B cell (primary cell): ENCODE measurements at regions not wholly inside any gene's neighbourhood (a gene's known extent, or its start where the extent isn't known, plus 50 kb on each side); places are given as distances from the start of the nearest gene placed in this dataset.

Experiments
- ATAC-seq: fragments of 200-7000 bp; cut with Tn5 transposase; one replicate; pipeline ENCODE4 v1.10.0; 2021; ENCODE audit warnings: low read depth, mild to moderate bottlenecking, moderate number of reproducible peaks, moderate library complexity
- CTCF ChIA-PET: fragments of 350-600 bp; sonication (Branson Sonifier 250); formaldehyde crosslinking; loops from one replicate; lab custom pipeline; 2021; ENCODE audit warnings: antibody characterized with exemption, inconsistent platforms; lab: Charles Lee
- POLR2A ChIA-PET: fragments of 350-600 bp; sonication (Branson Sonifier 250); formaldehyde crosslinking; loops from one replicate; lab custom pipeline; 2021; ENCODE audit warnings: antibody characterized with exemption; lab: Charles Lee
- DNase-seq: peaks from one replicate; pipeline ENCODE4 v3.0.0; 2013
- H2AFZ ChIP-seq: 2 replicates; pipeline ENCODE4 v1.6.1; 2012; ENCODE audit warnings: mild to moderate bottlenecking, low read depth, low read length; ENCODE audit not compliant: insufficient read depth, poor library complexity, severe bottlenecking
- H3K27ac ChIP-seq, 2 donors: 1 replicate in 1 of 2; 2 replicates in 1 of 2; pipeline ENCODE4 v1.5.1; 2012 to 2013; ENCODE audit warnings: low read length in 2 of 2, mild to moderate bottlenecking in 2 of 2, moderate library complexity in 1 of 2
- H3K27me3 ChIP-seq, 4 experiments: fragments of 200-600 bp in 1 of 4; sonication (generic) in 1 of 4; replicated peaks in 1 of 4; 1 replicate in 2 of 4; 2 replicates in 2 of 4; pipeline versions ENCODE4 v1.6.1 to v1.7.0; 2013 to 2016; ENCODE audit warnings: low read length in 3 of 4, mild to moderate bottlenecking in 2 of 4, mixed read lengths in 1 of 4, moderate library complexity in 1 of 4; ENCODE audit not compliant: insufficient read depth in 4 of 4, control insufficient read depth in 3 of 4; ENCODE audit errors: control extremely low read depth in 1 of 4
- H3K36me3 ChIP-seq, 2 experiments: replicated peaks in 1 of 2; 1 replicate in 1 of 2; 2 replicates in 1 of 2; pipeline versions ENCODE4 v1.6.1 to v1.7.1; 2013; ENCODE audit warnings: low read length in 1 of 2; ENCODE audit not compliant: insufficient read depth in 2 of 2, control insufficient read depth in 1 of 2; ENCODE audit errors: control extremely low read depth in 1 of 2, extremely low read depth in 1 of 2
- H3K4me1 ChIP-seq, 2 donors: fragments of 200-600 bp in 1 of 2; sonication (generic) in 1 of 2; 1 replicate in 1 of 2; 2 replicates in 1 of 2; pipeline versions ENCODE4 v1.5.1 to v1.6.1; 2013 to 2017; ENCODE audit warnings: low read length in 2 of 2; ENCODE audit not compliant: control insufficient read depth in 2 of 2, insufficient read depth in 2 of 2
- H3K4me2 ChIP-seq: replicated peaks from 2 replicates; pipeline ENCODE3; 2012; ENCODE audit warnings: mild to moderate bottlenecking, low read depth, low read length; ENCODE audit not compliant: poor library complexity, severe bottlenecking
- H3K4me3 ChIP-seq, 5 experiments: fragments of 200-600 bp in 1 of 5; sonication (generic) in 1 of 5; 1 replicate in 3 of 5; 2 replicates in 2 of 5; pipeline versions ENCODE4 v1.5.1 to v1.7.0; 2011 to 2016; ENCODE audit warnings: low read length in 4 of 5, mild to moderate bottlenecking in 4 of 5, low read depth in 2 of 5, control low read depth in 1 of 5, moderate library complexity in 1 of 5; ENCODE audit not compliant: insufficient read depth in 1 of 5; ENCODE audit errors: control extremely low read depth in 1 of 5, extremely low read depth in 1 of 5
- H3K79me2 ChIP-seq: fragments of 200-600 bp; sonication (generic); one replicate; pipeline ENCODE4 v1.6.0; 2016; ENCODE audit warnings: low read length; ENCODE audit not compliant: control insufficient read depth, insufficient read depth
- H3K9ac ChIP-seq: fragments of 200-600 bp; sonication (generic); 2 replicates; pipeline ENCODE4 v1.6.1; 2017; ENCODE audit warnings: mild to moderate bottlenecking, low read length, moderate library complexity
- H3K9me3 ChIP-seq, 3 donors: one replicate each; pipeline versions ENCODE4 v1.6.1 to v1.7.1; 2013; ENCODE audit warnings: low read length in 2 of 3; ENCODE audit not compliant: control insufficient read depth in 2 of 3, insufficient read depth in 1 of 3; ENCODE audit errors: control extremely low read depth in 1 of 3
- H4K20me1 ChIP-seq: 2 replicates; pipeline ENCODE4 v1.6.0; 2012; ENCODE audit warnings: mild to moderate bottlenecking, low read length; ENCODE audit not compliant: insufficient read depth, control insufficient read depth, poor library complexity, severe bottlenecking
- H3K27ac Mint-ChIP-seq: one replicate; pipeline ENCODE4 v1.8.0; 2021; ENCODE audit warnings: mixed read lengths
- H3K27me3 Mint-ChIP-seq: one replicate; pipeline ENCODE4 v1.8.0; 2021; ENCODE audit warnings: mixed read lengths
- H3K4me1 Mint-ChIP-seq: one replicate; pipeline ENCODE4 v1.8.0; 2021; ENCODE audit warnings: mixed read lengths
- H3K4me3 Mint-ChIP-seq: one replicate; pipeline ENCODE4 v1.8.0; 2021; ENCODE audit warnings: mixed read lengths
- H3K9me3 Mint-ChIP-seq: one replicate; pipeline ENCODE4 v1.8.0; 2022; ENCODE audit warnings: mixed read lengths; ENCODE audit not compliant: insufficient read depth
- CTCF ChIP-seq: fragments of 200-600 bp; IDR thresholded peaks from one replicate; pipeline ENCODE4 v1.8.0; 2022; ENCODE audit warnings: antibody characterized with exemption, mild to moderate bottlenecking
- EZH2 ChIP-seq: IDR thresholded peaks from 2 replicates; pipeline ENCODE4 v1.6.1; 2012; ENCODE audit warnings: borderline replicate concordance, low read depth, mild to moderate bottlenecking, moderate library complexity, low read length; ENCODE audit not compliant: insufficient read depth, poor library complexity, severe bottlenecking
- WGBS: methylation state at CpG from one replicate; pipeline ENCODE4 v1.1.5; 2013; ENCODE audit warnings: missing lambda C conversion rate; ENCODE audit not compliant: insufficient coverage; 5-methylcytosine and 5-hydroxymethylcytosine counted together
- intact Hi-C: fragments of 100-400 bp; cut with micrococcal nuclease; formaldehyde crosslinking; loops from one replicate; pipeline ENCODE4 v1.10.0; 2022

- no peaks in the 10 kb centered on the region for H3K4me1 Mint-ChIP-seq
- Histone ChIP-seq H3K9me3 (peaks cover 0 to 3% (median 0%) of the 10 kb centered on the region in 3 donors), H3K36me3 (no peaks in the 10 kb centered on the region), H4K20me1 (no peaks in the 10 kb centered on the region), H3K4me3 (no peak overlapping the region), H2AFZ (no peak overlapping the region), H3K79me2 (no peaks in the 10 kb centered on the region), H3K4me2 (no peak overlapping the region), H3K4me1 (no peaks in the 10 kb centered on the region), H3K27me3 (no peaks in the 10 kb centered on the region), H3K9ac (no peak overlapping the region), H3K27ac (no peak overlapping the region)
- DNase-seq, result no peak
- 83% methylated on average over 1 of the region's 3 CpGs for WGBS
- no peaks in the 10 kb centered on the region for H3K9me3 Mint-ChIP-seq
- intact Hi-C loops, result no loop called here
- POLR2A ChIA-PET, result no interaction called here
- no peak for ATAC-seq
- no peaks in the 10 kb centered on the region for H3K27me3 Mint-ChIP-seq
- H3K27ac Mint-ChIP-seq, result no peak overlapping the region
- CTCF ChIA-PET, result no interaction called here
- TF ChIP-seq EZH2 (no peak), CTCF (no peak)
- no peak overlapping the region for H3K4me3 Mint-ChIP-seq
Observed at GRCh38 chr5:38143384-38143783, 115.0 kb upstream of the EGFLAM start.

DNA sequence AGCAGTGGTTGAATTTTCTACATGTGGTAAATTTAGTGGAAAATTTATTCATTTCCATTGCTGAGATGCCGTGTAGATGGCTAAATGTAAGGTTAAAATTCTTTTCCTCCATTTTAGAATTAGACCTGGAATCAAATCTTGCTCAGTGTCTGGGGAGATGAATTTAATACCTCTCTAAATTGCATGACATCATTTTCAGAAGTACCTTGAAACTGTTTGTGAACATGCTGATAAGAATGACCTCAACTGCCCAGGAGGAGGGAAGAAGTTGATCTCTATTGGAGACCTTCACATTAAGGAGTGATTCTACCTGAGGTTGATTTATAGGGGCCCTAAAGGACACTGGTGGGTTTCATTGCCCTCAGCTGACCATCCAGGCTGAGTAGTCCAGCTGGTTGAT, 116.7 kb upstream of the EGFLAM start:
- intact Hi-C loops, result no loop called here
- H3K27me3 Mint-ChIP-seq, result no peaks in the 10 kb centered on the region
- H3K4me3 ChIP-seq, result no peak overlapping the region
- TF ChIP-seq CTCF (no peak), EZH2 (no peak)
- POLR2A ChIA-PET, result no interaction called here
- no peak overlapping the region for H3K27ac Mint-ChIP-seq
- H3K79me2 ChIP-seq, result no peaks in the 10 kb centered on the region
- no peak for DNase-seq
- peaks cover 0 to 3% (median 0%) of the 10 kb centered on the region in 3 donors for H3K9me3 ChIP-seq
- no peaks in the 10 kb centered on the region for H3K36me3 ChIP-seq
- no peak overlapping the region for H3K9ac ChIP-seq
- H3K4me1 Mint-ChIP-seq, result no peaks in the 10 kb centered on the region
- no peak for ATAC-seq
- H3K27me3 ChIP-seq, result no peaks in the 10 kb centered on the region
- no peak overlapping the region for H3K27ac ChIP-seq
- H4K20me1 ChIP-seq, result no peaks in the 10 kb centered on the region
- no peaks in the 10 kb centered on the region for H3K4me1 ChIP-seq
- no peaks in the 10 kb centered on the region for H3K9me3 Mint-ChIP-seq
- CTCF ChIA-PET, result no interaction called here
- H2AFZ ChIP-seq, result no peak overlapping the region
- WGBS, result no CpG with 5 or more reads among the region's 1 CpG
- H3K4me3 Mint-ChIP-seq, result no peak overlapping the region
- H3K4me2 ChIP-seq, result no peak overlapping the region
